GM19023 (cell line): ENCODE measurements at regions not wholly inside any gene's neighbourhood (a gene's known extent, or its start where the extent isn't known, plus 50 kb on each side); places are given as distances from the start of the nearest gene placed in this dataset.
"Not testable (repeated sequence)": the region's sequence is repeated elsewhere in the genome, so short reads cannot be mapped to it uniquely, and the experiment has no call there.

Experiments used
- ATAC-seq: cut with Tn5 transposase; IDR thresholded peaks from one replicate; pipeline ENCODE4 v1.9.1; 2021; ENCODE audit warnings: mild to moderate bottlenecking, moderate library complexity; ENCODE audit not compliant: unreplicated experiment

GRCh38 chrX:128992107-128992971 is 531.0 kb downstream of the SMARCA1 start:
- no peak for ATAC-seq

- peak; percentile 91 for ATAC-seq
Measured at GRCh38 chrX:128975745-128976144, 547.5 kb downstream of the SMARCA1 start.

GRCh38 chrX:128973033-128973432 is 550.3 kb downstream of the SMARCA1 start:
- ATAC-seq = no peak

- no peak for ATAC-seq
Measured at GRCh38 chrX:128961290-128961689, 562.0 kb downstream of the SMARCA1 start.

GRCh38 chrX:128954697-128955096 is 568.6 kb downstream of the SMARCA1 start:
- not testable (repeated sequence) for ATAC-seq

GRCh38 chrX:128931071-128931470 is 592.2 kb downstream of the SMARCA1 start:
- ATAC-seq = no peak

- no peak for ATAC-seq
Measured at GRCh38 chrX:128929271-128930057, 593.8 kb downstream of the SMARCA1 start.

GRCh38 chrX:128928636-128929035 is 594.7 kb downstream of the SMARCA1 start:
- ATAC-seq = no peak

GRCh38 chrX:128927363-128927762 is 595.9 kb downstream of the SMARCA1 start:
- no peak for ATAC-seq

GRCh38 chrX:128906753-128907152 is 616.5 kb downstream of the SMARCA1 start:
- no peak for ATAC-seq

- ATAC-seq = no peak
Measured at GRCh38 chrX:128901018-128901417, 622.3 kb downstream of the SMARCA1 start.

- no peak for ATAC-seq
Measured at GRCh38 chrX:128897621-128898020, 625.7 kb downstream of the SMARCA1 start.

- no peak for ATAC-seq
Measured at GRCh38 chrX:128891554-128891953, 631.7 kb downstream of the SMARCA1 start.

GRCh38 chrX:128884430-128884829 is 638.9 kb downstream of the SMARCA1 start:
- ATAC-seq = no peak

GRCh38 chrX:128883650-128884049 is 639.6 kb downstream of the SMARCA1 start:
- ATAC-seq = no peak

GRCh38 chrX:128870361-128870760 is 652.9 kb downstream of the SMARCA1 start:
- no peak for ATAC-seq

GRCh38 chrX:128862557-128862956 is 660.7 kb downstream of the SMARCA1 start:
- no peak for ATAC-seq

GRCh38 chrX:128848374-128848773 is 674.9 kb downstream of the SMARCA1 start:
- ATAC-seq = no peak

GRCh38 chrX:128846385-128846784 is 676.9 kb downstream of the SMARCA1 start:
- ATAC-seq = no peak

GRCh38 chrX:128818690-128819089 is 704.6 kb downstream of the SMARCA1 start:
- no peak for ATAC-seq

- ATAC-seq = no peak
Measured at GRCh38 chrX:128816919-128817318, 706.4 kb downstream of the SMARCA1 start.

GRCh38 chrX:128807367-128807766 is 715.9 kb downstream of the SMARCA1 start:
- no peak for ATAC-seq
